Right renal pelvis (tissue), 4 donors: ENCODE measurements at regions not wholly inside any gene's neighbourhood (a gene's known extent, or its start where the extent isn't known, plus 50 kb on each side); places are given as distances from the start of the nearest gene placed in this dataset.

Experiments used
- DNase-seq, 4 donors: peaks; one replicate each; pipeline ENCODE4 v3.0.0-alpha.2; 2013; ENCODE audit warnings: low read depth in 4 of 4, low spot score in 3 of 4, missing footprints in 1 of 4

DNA sequence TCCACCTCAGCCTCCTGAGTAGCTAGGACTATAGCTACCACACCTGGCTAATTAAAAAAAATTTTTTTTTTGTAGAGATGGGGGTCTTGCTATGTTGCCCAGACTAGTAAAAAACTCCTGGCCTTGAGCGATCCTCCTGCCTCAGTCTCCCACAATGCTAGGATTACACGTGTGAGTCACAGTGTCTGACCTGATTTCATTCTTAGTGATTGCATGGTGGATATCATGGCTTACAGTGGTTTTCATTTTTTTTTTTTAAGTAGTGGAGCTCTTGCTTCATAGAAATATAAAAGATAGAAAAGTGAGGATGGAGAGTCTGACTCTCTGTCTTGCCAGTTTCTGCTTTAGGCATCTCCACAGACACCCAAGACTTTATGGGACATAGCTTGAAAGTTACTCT is 83.6 kb downstream of the CDC42EP3 start:
- no peak for DNase-seq

- DNase-seq, result no peak
These were observed 83.1 kb downstream of the CDC42EP3 start for GRCh38 chr2:37588316-37588777.

- no peak for DNase-seq
These were observed 82.1 kb downstream of the CDC42EP3 start for GRCh38 chr2:37589298-37589697.

DNA sequence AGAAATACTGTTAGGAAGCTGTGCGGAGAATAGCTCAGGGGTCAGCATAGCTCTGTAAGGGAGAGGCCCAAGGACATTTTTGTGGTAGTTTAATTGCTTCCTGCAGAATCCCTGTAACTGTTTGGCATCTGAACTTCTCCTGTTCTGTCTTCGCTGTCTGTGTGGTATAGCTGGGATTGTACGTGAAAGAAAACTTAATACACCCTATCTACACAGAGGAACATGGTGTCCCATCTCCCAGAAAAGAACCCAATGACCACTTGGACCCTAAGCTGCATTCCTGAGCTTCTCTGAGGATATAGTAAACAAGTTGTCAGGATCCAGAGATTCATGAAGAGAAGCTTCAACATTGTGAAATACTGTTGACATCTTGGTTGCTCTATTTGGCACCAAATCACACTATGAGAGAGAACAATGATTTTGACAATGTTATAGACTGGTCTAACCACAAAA is 81.3 kb downstream of the CDC42EP3 start:
- DNase-seq, result no peak
